Left ventricle myocardium superior (tissue), 1 donor: ENCODE measurements at regions not wholly inside any gene's neighbourhood (a gene's known extent, or its start where the extent isn't known, plus 50 kb on each side); places are given as distances from the start of the nearest gene placed in this dataset.
"Not testable (repeated sequence)": the region's sequence is repeated elsewhere in the genome, so short reads cannot be mapped to it uniquely, and the experiment has no call there.

Experiments used
- ATAC-seq: fragments of 200-7000 bp; cut with Tn5 transposase; one replicate; pipeline ENCODE4 v1.9.1; 2020; ENCODE audit warnings: mild to moderate bottlenecking, moderate library complexity
- DNase-seq: peaks from one replicate; pipeline ENCODE4 v3.0.0-alpha.2; 2020
- intact Hi-C: fragments of 100-400 bp; cut with micrococcal nuclease; formaldehyde crosslinking; loops from one replicate; pipeline ENCODE4 v1.11.0; 2022
- donor health status: DM: no; HTN: yes; CAD: no; lungs with severe emphysema.

- no peak for DNase-seq
- intact Hi-C loops, result no loop called here
- no peak for ATAC-seq
Measured at GRCh38 chr12:114616081-114616480, 67.9 kb downstream of the TBX3 start.

DNA sequence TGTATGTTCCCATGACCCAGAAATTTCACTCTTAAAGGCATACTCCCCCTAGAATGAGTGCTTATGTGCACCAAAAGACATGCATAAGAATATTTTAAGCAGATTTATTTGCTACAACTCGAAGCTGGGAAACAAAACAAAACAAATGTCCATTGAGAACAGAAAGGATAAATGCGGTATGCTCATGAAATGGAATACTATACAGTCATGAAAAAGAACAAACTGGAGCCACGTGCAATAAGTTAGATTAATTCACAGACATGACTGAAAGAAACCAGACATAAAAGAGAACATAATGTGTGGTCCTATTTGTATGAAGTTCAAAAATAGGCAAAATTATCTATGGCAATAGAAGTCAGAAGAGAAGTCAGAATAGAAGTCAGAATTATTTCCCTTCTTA is 69.9 kb downstream of the TBX3 start:
- ATAC-seq, result no peak
- DNase-seq, result no peak
- intact Hi-C loops, result no loop called here

- DNase-seq (no peak), ATAC-seq (no peak)
- intact Hi-C loops, result no loop called here
Measured at GRCh38 chr12:114612062-114612461, 71.9 kb downstream of the TBX3 start.

DNA sequence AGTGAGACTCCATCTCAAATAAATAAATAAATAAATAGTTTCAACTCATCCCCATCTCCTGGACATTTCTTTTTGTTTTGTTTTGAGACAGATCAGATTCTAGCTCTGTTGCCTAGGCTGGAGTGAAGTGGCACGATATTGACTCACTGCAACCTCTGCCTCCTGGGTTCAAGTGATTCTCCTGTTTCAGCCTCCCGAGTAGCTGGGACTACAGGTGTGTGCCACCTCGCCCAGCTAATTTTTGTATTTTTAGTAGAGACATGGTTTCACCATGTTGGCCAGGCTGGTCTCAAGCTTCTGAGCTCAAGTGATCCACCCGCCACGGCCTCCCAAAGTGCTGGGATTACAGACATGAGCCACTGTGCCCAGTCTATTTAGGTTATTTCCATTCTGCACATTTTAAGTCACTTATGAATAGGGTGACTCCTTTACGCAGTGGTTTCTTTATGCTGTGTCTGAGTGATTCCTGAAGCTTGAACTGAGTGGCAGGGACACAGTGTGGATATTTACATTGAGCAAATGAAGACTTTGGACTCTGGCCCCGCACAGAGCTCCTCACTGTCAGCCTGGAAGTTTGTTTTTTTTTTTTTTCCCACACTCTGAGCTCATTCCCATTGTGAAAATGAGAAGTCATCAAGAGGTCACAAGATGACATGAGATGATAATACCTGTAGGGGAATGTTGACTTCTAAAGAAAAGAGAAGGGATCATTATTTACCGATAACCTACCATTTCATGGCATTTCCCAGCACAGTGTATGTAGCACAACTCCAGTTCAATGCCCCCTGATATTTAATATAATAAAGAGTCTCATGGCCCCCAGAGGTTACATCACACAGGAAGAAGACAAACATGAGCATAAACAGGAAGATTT is 72.6 kb downstream of the TBX3 start:
- no peak for ATAC-seq
- no peak for DNase-seq
- intact Hi-C loops, result no loop called here

GRCh38 chr12:114608509-114608908 is 75.5 kb downstream of the TBX3 start:
- DNase-seq (no peak), ATAC-seq (no peak)
- intact Hi-C loops, result no loop called here

GRCh38 chr12:114605918-114606317 is 78.1 kb downstream of the TBX3 start:
- intact Hi-C loops, result no loop called here
- DNase-seq (no peak), ATAC-seq (no peak)

DNA sequence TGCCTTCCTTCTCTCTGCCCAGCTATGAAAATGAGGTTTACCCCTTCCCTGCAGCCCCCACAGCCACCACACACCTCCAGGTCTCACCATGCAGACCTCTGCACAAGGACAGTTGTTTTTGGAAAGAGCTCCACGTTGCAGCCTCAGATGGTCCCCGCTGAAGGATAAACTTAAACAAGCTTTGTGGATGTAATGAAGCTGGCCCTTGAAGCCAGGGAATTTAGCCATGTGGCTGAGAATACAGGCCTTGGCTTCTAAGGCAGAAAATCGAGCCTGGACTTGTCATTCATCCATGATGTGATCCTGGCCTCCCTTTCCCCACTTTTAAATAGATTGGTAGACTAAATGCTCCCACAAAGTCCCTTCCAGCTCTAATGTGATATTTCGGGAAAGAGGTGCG is 79.4 kb downstream of the TBX3 start:
- intact Hi-C loops, result no loop called here

DNA sequence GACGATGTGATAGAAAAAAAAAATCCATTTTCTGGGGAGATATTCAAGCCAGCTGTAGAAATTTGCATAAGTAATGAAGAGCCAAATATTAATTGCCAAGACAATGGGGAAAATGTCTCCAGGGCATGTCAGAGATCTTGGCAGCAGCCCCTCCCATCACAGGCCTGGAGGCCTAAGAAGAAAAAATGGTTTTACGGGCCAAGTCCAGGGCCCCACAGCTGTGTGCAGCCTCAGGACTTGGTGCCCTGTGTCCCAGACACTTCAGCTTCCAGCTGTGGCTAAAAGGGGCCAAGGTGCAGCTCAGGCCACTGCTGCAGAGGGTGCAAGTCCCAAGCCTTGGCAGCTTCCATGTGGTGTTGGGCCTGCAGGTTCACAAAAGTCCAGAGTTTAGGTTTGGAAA is 83.4 kb downstream of the TBX3 start:
- DNase-seq, ATAC-seq, intact Hi-C loops: not testable (repeated sequence)

More for the DNA sequence above, 79.4 kb downstream of the TBX3 start:
- DNase-seq (no peak), ATAC-seq (no peak)

GRCh38 chr12:114598111-114598510 is 85.9 kb downstream of the TBX3 start:
- intact Hi-C loops, result no loop called here
- DNase-seq (no peak), ATAC-seq (no peak)

- ATAC-seq, result no peak
- intact Hi-C loops, result no loop called here
- DNase-seq, result no peak
Measured at GRCh38 chr12:114592946-114593345, 91.0 kb downstream of the TBX3 start.

DNA sequence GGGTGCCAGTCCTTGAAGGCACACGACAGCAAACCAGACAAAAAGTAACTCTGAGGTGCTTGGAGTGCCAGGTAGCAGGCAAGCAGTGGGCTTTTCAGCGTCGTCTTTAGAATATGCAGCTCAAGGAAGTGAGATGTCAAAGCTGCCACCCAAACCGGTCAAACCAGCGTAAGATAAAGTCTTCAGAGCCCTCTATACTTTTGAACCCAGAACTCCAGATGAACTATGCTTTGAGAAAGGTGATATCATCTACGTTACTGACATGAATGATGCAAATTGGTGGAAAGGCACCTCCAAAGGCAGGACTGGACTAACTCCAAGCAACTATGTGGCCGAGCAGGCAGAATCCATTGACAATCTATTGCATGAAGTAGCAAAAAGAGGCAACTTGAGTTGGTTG is 95.9 kb downstream of the TBX3 start:
- DNase-seq (no peak), ATAC-seq (no peak)
- intact Hi-C loops, result no loop called here

- intact Hi-C loops, result no loop called here
- DNase-seq (no peak), ATAC-seq (no peak)
Measured at GRCh38 chr12:114580306-114580705, 103.7 kb downstream of the TBX3 start.

- ATAC-seq (no peak), DNase-seq (no peak)
- intact Hi-C loops, result no loop called here
Measured at GRCh38 chr12:114579389-114579788, 104.6 kb downstream of the TBX3 start.

GRCh38 chr12:114562654-114563053 is 121.3 kb downstream of the TBX3 start:
- DNase-seq (no peak), ATAC-seq (no peak)
- intact Hi-C loops, result no loop called here

DNA sequence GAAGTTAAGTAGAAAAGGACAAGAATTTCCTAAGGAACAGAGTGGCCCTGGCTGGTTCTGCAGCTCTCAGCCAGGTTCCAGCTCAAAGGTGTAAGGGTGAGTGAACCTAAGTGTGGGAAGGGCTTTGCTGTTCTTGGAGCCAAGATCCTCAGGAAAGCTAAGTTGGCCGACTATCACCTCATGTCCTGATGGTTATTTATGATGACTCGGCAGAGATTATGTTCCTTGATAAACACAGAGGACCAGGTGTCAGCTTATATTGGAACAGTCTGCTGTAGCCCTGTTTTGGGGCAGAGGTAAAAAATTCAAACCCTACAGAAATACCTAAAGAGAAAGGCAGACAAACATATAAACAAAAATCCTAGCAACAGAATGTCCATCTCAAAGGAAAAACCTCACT is 128.5 kb downstream of the TBX3 start:
- ATAC-seq (no peak), DNase-seq (no peak)
- intact Hi-C loops, result no loop called here

- no peak for ATAC-seq
- intact Hi-C loops, result no loop called here
- DNase-seq, result no peak
Measured at GRCh38 chr12:114547636-114548035, 136.3 kb downstream of the TBX3 start.

- no peak for ATAC-seq
- DNase-seq, result no peak
- intact Hi-C loops, result no loop called here
Measured at GRCh38 chr12:114530417-114530816, 124.5 kb upstream of the TBX5 start.

DNA sequence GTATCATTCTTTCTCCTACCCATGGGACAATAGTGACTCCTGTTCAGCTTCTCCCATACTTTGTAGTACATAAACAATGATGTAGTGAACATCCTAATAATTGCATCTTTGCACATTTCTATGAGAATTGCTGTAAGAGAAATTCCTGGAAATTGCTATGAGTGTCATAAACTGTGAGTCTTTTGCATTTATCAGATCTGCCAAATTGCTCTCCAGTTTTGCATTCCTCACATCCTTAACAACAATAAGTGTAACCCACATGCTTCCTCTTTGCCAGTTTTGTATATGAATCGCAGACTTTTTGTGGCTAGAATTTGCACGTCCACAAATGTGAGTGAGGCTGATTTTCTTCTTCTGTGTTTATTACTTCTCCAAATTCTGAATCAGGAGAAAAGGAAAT is 124.0 kb upstream of the TBX5 start:
- ATAC-seq, result no peak
- intact Hi-C loops, result no loop called here
- no peak for DNase-seq

- ATAC-seq (no peak), DNase-seq (no peak)
- intact Hi-C loops, result no loop called here
Measured at GRCh38 chr12:114528766-114529165, 122.8 kb upstream of the TBX5 start.

- ATAC-seq, intact Hi-C loops, DNase-seq: not testable (repeated sequence)
Measured at GRCh38 chr12:114521160-114521559, 115.2 kb upstream of the TBX5 start.

DNA sequence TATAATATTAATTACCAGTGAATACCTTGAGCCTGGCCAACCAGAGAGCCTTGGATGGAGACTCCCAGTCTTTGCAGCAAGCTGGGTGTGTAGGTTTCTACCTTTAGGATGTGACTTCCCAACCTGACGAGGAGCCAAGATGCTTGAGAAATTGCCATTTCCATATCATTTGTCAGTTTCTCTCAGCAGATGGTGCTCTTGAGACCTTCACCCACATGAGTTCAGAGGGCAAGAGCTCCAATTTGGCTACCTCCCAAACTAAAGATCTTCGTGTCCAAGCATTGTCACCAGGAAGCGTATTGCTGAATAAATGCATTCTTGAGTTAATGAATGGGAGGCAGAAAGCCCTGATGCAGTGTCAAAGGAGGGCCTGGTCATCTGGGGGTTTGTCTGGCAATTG is 106.4 kb upstream of the TBX5 start:
- intact Hi-C loops, result loop anchor here (5.0 kb wide), 1 partner anchor 530 kb away; no protein-coding TSS in a partner anchor
- DNase-seq (no peak), ATAC-seq (no peak)
